Kidney (tissue), 13 donors: ENCODE measurements at regions not wholly inside any gene's neighbourhood (a gene's known extent, or its start where the extent isn't known, plus 50 kb on each side); places are given as distances from the start of the nearest gene placed in this dataset.

Source experiments
- DNase-seq, 5 donors: peaks; one replicate each; pipeline ENCODE4 v3.0.0-alpha.2; 2013 to 2020
- FAIRE-seq: peaks from 2 replicates; lab custom pipeline; 2012; peaks lifted over from hg19 to GRCh38; lab: Jason Lieb, UNC
- H3K27ac ChIP-seq, 2 donors: one replicate each; pipeline ENCODE4 v1.7.0; 2013; ENCODE audit warnings: low read depth in 2 of 2, low read length in 2 of 2, inconsistent platforms in 1 of 2
- H3K27me3 ChIP-seq: one replicate; pipeline ENCODE4 v1.7.1; 2013; ENCODE audit warnings: low read length, inconsistent platforms; ENCODE audit not compliant: control insufficient read depth, insufficient read depth
- H3K36me3 ChIP-seq, 3 donors: one replicate each; pipeline versions ENCODE4 v1.7.0 to v1.7.1; 2013; ENCODE audit warnings: low read length in 3 of 3, control low read depth in 1 of 3, inconsistent platforms in 1 of 3; ENCODE audit not compliant: insufficient read depth in 3 of 3, control insufficient read depth in 2 of 3
- H3K4me1 ChIP-seq, 3 donors: one replicate each; pipeline versions ENCODE4 v1.7.0 to v1.7.1; 2013; ENCODE audit warnings: low read length in 3 of 3, inconsistent platforms in 1 of 3, low read depth in 1 of 3; ENCODE audit not compliant: control insufficient read depth in 2 of 3, insufficient read depth in 2 of 3
- H3K4me3 ChIP-seq, 3 donors: one replicate each; pipeline versions ENCODE4 v1.7.0 to v1.8.1; 2013; ENCODE audit warnings: low read length in 3 of 3, control low read depth in 1 of 3, inconsistent platforms in 1 of 3
- H3K9ac ChIP-seq, 3 donors: one replicate each; pipeline versions ENCODE4 v1.7.0 to v1.7.1; 2013; ENCODE audit warnings: low read length in 3 of 3, control low read depth in 1 of 3, inconsistent platforms in 1 of 3
- H3K9me3 ChIP-seq, 3 donors: one replicate each; pipeline versions ENCODE4 v1.7.0 to v1.7.1; 2013; ENCODE audit warnings: low read length in 3 of 3, control low read depth in 1 of 3, inconsistent platforms in 1 of 3; ENCODE audit not compliant: control insufficient read depth in 2 of 3, insufficient read depth in 1 of 3
- CTCF ChIP-seq: IDR thresholded peaks from 3 replicates; pipeline ENCODE4 v1.5.1; 2012; ENCODE audit warnings: mild to moderate bottlenecking, moderate library complexity, borderline replicate concordance; ENCODE audit not compliant: insufficient read depth; ENCODE audit errors: extremely low read depth
- intact Hi-C: fragments of 100-400 bp; cut with DNase I; formaldehyde crosslinking; loops from one replicate; pipeline ENCODE4 v1.11.1; 2022
- donor health status: control.
- donor health status: control.
- donor health status: control.
- donor health status: control.
- donor health status: control.
- donor health status: DM: yes; HTN: yes; CAD: no.
- donor health status: Normal renal cell carcinoma (clear cell type).

GRCh38 chr20:17849901-17850683, 118.5 kb downstream of the SNX5 start:
- H3K27ac ChIP-seq, result peak overlapping the region; percentile 11 to 69
- DNase-seq (no peak), FAIRE-seq (no peak)
- H3K36me3 ChIP-seq, result no peaks in the 10 kb centered on the region
- peaks cover 2 to 6% (median 3%) of the 10 kb centered on the region in 3 donors for H3K4me1 ChIP-seq
- intact Hi-C loops, result no loop called here
- H3K27me3 ChIP-seq, result no peaks in the 10 kb centered on the region
- H3K9ac ChIP-seq, result no peak overlapping the region
- no peak for TF ChIP-seq CTCF
- H3K4me3 ChIP-seq, result no peak overlapping the region
- no peaks in the 10 kb centered on the region for H3K9me3 ChIP-seq

GRCh38 chr20:17849138-17849900, 119.3 kb downstream of the SNX5 start:
- TF ChIP-seq CTCF, result no peak
- Histone ChIP-seq H3K9ac (no peak overlapping the region), H3K36me3 (no peaks in the 10 kb centered on the region), H3K27me3 (no peaks in the 10 kb centered on the region), H3K4me3 (no peak overlapping the region), H3K4me1 (peaks cover 2 to 6% (median 3%) of the 10 kb centered on the region in 3 donors), H3K9me3 (no peaks in the 10 kb centered on the region), H3K27ac (peak overlapping the region in 1 of 2 donors; percentile 69)
- FAIRE-seq (no peak), DNase-seq (no peak)
- intact Hi-C loops, result no loop called here

- no peak overlapping the region for H3K27ac ChIP-seq
- intact Hi-C loops, result no loop called here
- FAIRE-seq, result no peak
Observed at GRCh38 chr20:17848249-17849048, 120.1 kb downstream of the SNX5 start.

More at GRCh38 chr20:17848249-17849048, 120.1 kb downstream of the SNX5 start:
- Histone ChIP-seq H3K36me3 (no peaks in the 10 kb centered on the region), H3K4me3 (no peak overlapping the region), H3K27me3 (no peaks in the 10 kb centered on the region), H3K4me1 (peaks cover 2 to 11% (median 6%) of the 10 kb centered on the region in 3 donors), H3K9me3 (no peaks in the 10 kb centered on the region), H3K9ac (no peak overlapping the region)
- no peak for TF ChIP-seq CTCF
- DNase-seq, result no peak
